ENCODE measurements at regions not wholly inside any gene's neighbourhood (a gene's known extent, or its start where the extent isn't known, plus 50 kb on each side); places are given as distances from the start of the nearest gene placed in this dataset.

GRCh38 chr13:22332416-22332815 is 661.5 kb downstream of the FGF9 start:
- Histone ChIP-seq H3K4me1 (ENCODE audit: control insufficient read depth, insufficient read depth, low read length) (no peaks in the 10 kb centered on the region), H3K4me3 (ENCODE audit: low read length) (no peak overlapping the region), H3K9ac (ENCODE audit: extremely low read depth, low read length, poor library complexity, severe bottlenecking) (no peak overlapping the region), H3K27me3 (ENCODE audit: control insufficient read depth, insufficient read depth, low read length, poor library complexity, severe bottlenecking) (no peaks in the 10 kb centered on the region), H3K9me3 (ENCODE audit: control insufficient read depth, low read length) (no peaks in the 10 kb centered on the region), H3K36me3 (ENCODE audit: control insufficient read depth, insufficient read depth, low read length) (no peaks in the 10 kb centered on the region), H3K27ac (ENCODE audit: low read depth, low read length) (no peak overlapping the region)
- no peak for TF ChIP-seq CTCF (conservative IDR thresholded peaks at IDR 0.05)
- WGBS, 2 experiments (ENCODE audit: insufficient coverage in 1 of 2, insufficient read length in 1 of 2) = 92 to 96% methylated on average over 7 of the region's 7 CpGs
- no peak overlapping the region for H3K4me3 Mint-ChIP-seq
- H3K9me3 Mint-ChIP-seq = peaks cover 3% of the 10 kb centered on the region
- H3K27ac Mint-ChIP-seq = no peak overlapping the region
- no peak for DNase-seq
- H3K4me1 Mint-ChIP-seq = no peaks in the 10 kb centered on the region
- H3K27me3 Mint-ChIP-seq (ENCODE audit: insufficient read depth) = no peaks in the 10 kb centered on the region
- peaks cover 1% of the 10 kb centered on the region for H3K36me3 Mint-ChIP-seq (ENCODE audit: low read depth)

GRCh38 chr13:22336460-22336859 is 665.6 kb downstream of the FGF9 start:
- Histone ChIP-seq H3K4me3 (ENCODE audit: low read length) (no peak overlapping the region), H3K4me1 (ENCODE audit: control insufficient read depth, insufficient read depth, low read length) (no peaks in the 10 kb centered on the region), H3K27me3 (ENCODE audit: control insufficient read depth, insufficient read depth, low read length, poor library complexity, severe bottlenecking) (no peaks in the 10 kb centered on the region), H3K36me3 (ENCODE audit: control insufficient read depth, insufficient read depth, low read length) (no peaks in the 10 kb centered on the region), H3K27ac (ENCODE audit: low read depth, low read length) (no peak overlapping the region), H3K9ac (ENCODE audit: extremely low read depth, low read length, poor library complexity, severe bottlenecking) (no peak overlapping the region), H3K9me3 (ENCODE audit: control insufficient read depth, low read length) (peaks cover 4% of the 10 kb centered on the region)
- TF ChIP-seq CTCF (conservative IDR thresholded peaks at IDR 0.05) = no peak
- Mint-ChIP-seq H3K9me3 (peaks cover 25% of the 10 kb centered on the region), H3K27ac (no peak overlapping the region), H3K36me3 (ENCODE audit: low read depth) (peaks cover 5% of the 10 kb centered on the region), H3K4me1 (no peaks in the 10 kb centered on the region), H3K27me3 (ENCODE audit: insufficient read depth) (no peaks in the 10 kb centered on the region), H3K4me3 (no peak overlapping the region)
- no peak for DNase-seq

GRCh38 chr13:22357132-22357531 is 686.3 kb downstream of the FGF9 start:
- Mint-ChIP-seq H3K27me3 (ENCODE audit: insufficient read depth) (no peaks in the 10 kb centered on the region), H3K4me3 (no peak overlapping the region), H3K36me3 (ENCODE audit: low read depth) (no peaks in the 10 kb centered on the region), H3K27ac (no peak overlapping the region), H3K4me1 (no peaks in the 10 kb centered on the region), H3K9me3 (peaks cover 9% of the 10 kb centered on the region)
- peaks cover 4% of the 10 kb centered on the region for H3K9me3 ChIP-seq (ENCODE audit: control insufficient read depth, low read length)
- no peak for DNase-seq
- no peak overlapping the region for H3K4me3 ChIP-seq (ENCODE audit: low read length)
- no peaks in the 10 kb centered on the region for H3K4me1 ChIP-seq (ENCODE audit: control insufficient read depth, insufficient read depth, low read length)
- no peak overlapping the region for H3K9ac ChIP-seq (ENCODE audit: extremely low read depth, low read length, poor library complexity, severe bottlenecking)
- no peaks in the 10 kb centered on the region for H3K27me3 ChIP-seq (ENCODE audit: control insufficient read depth, insufficient read depth, low read length, poor library complexity, severe bottlenecking)
- TF ChIP-seq CTCF (conservative IDR thresholded peaks at IDR 0.05) = no peak
- H3K36me3 ChIP-seq (ENCODE audit: control insufficient read depth, insufficient read depth, low read length) = no peaks in the 10 kb centered on the region
- H3K27ac ChIP-seq (ENCODE audit: low read depth, low read length) = no peak overlapping the region
- WGBS, 2 experiments (ENCODE audit: insufficient coverage in 1 of 2, insufficient read length in 1 of 2) = 96 to 100% methylated on average over 2 to 3 of the region's 3 CpGs
